Natural killer cell (primary cell): ENCODE measurements at regions not wholly inside any gene's neighbourhood (a gene's known extent, or its start where the extent isn't known, plus 50 kb on each side); places are given as distances from the start of the nearest gene placed in this dataset.
A peak's percentile ranks its signal among the peaks of the same experiment; 100 is the strongest.

ENCODE experiments used
- ATAC-seq, 3 donors: fragments of 150-1000 bp in 2 of 3; fragments of 200-7000 bp in 1 of 3; cut with Tn5 transposase; 1 replicate in 1 of 3; 2 replicates in 2 of 3; pipeline ENCODE4 v1.10.0; 2021; ENCODE audit warnings: mild to moderate bottlenecking in 2 of 3, moderate library complexity in 2 of 3
- DNase-seq, 2 donors: peaks; one replicate each; pipeline versions ENCODE4 v3.0.0 to v3.0.0-alpha.2; 2013 to 2021; ENCODE audit warnings: mixed read lengths in 1 of 2
- H3K27ac ChIP-seq: one replicate; pipeline ENCODE4 v1.5.1; 2013; ENCODE audit warnings: mild to moderate bottlenecking, low read length
- H3K27me3 ChIP-seq: one replicate; pipeline ENCODE4 v1.6.1; 2013; ENCODE audit warnings: low read length; ENCODE audit not compliant: control insufficient read depth, insufficient read depth
- H3K36me3 ChIP-seq: one replicate; pipeline ENCODE4 v1.6.1; 2013; ENCODE audit warnings: low read length; ENCODE audit not compliant: control insufficient read depth, insufficient read depth
- H3K4me1 ChIP-seq: one replicate; pipeline ENCODE4 v1.6.1; 2013; ENCODE audit warnings: low read length; ENCODE audit not compliant: control insufficient read depth, insufficient read depth
- H3K4me3 ChIP-seq: one replicate; pipeline ENCODE4 v1.5.1; 2013; ENCODE audit warnings: low read length
- H3K9me3 ChIP-seq: one replicate; pipeline ENCODE4 v1.6.1; 2013; ENCODE audit warnings: low read length; ENCODE audit not compliant: control insufficient read depth, insufficient read depth
- H3K27ac Mint-ChIP-seq, 2 donors: one replicate each; pipeline ENCODE4 v1.8.0; 2022; ENCODE audit warnings: mild to moderate bottlenecking in 2 of 2, mixed read lengths in 2 of 2, moderate library complexity in 1 of 2
- H3K27me3 Mint-ChIP-seq, 2 donors: one replicate each; pipeline ENCODE4 v1.8.0; 2022; ENCODE audit warnings: low read depth in 2 of 2, mixed read lengths in 2 of 2
- H3K36me3 Mint-ChIP-seq: one replicate; pipeline ENCODE4 v1.8.0; 2022; ENCODE audit warnings: mixed read lengths
- H3K4me1 Mint-ChIP-seq, 2 donors: one replicate each; pipeline ENCODE4 v1.8.0; 2022; ENCODE audit warnings: mixed read lengths in 2 of 2
- H3K4me3 Mint-ChIP-seq: one replicate; pipeline ENCODE4 v1.8.0; 2022; ENCODE audit warnings: mild to moderate bottlenecking, moderate library complexity, mixed read lengths
- H3K9me3 Mint-ChIP-seq, 2 donors: one replicate each; pipeline ENCODE4 v1.8.0; 2022; ENCODE audit warnings: mixed read lengths in 2 of 2
- WGBS: methylation state at CpG from one replicate; pipeline ENCODE4 v1.1.7; 2013; ENCODE audit warnings: missing lambda C conversion rate; ENCODE audit not compliant: insufficient coverage; 5-methylcytosine and 5-hydroxymethylcytosine counted together
- intact Hi-C: fragments of 100-400 bp; cut with micrococcal nuclease; formaldehyde crosslinking; loops from one replicate; pipeline ENCODE4 v1.14.2; 2022
- TF ChIP-seq, protein P1 (sequence below): fragments of 200-600 bp; IDR thresholded peaks from one replicate; pipeline ENCODE4 v1.8.0; 2022; ENCODE audit warnings: antibody characterized with exemption

DNA sequence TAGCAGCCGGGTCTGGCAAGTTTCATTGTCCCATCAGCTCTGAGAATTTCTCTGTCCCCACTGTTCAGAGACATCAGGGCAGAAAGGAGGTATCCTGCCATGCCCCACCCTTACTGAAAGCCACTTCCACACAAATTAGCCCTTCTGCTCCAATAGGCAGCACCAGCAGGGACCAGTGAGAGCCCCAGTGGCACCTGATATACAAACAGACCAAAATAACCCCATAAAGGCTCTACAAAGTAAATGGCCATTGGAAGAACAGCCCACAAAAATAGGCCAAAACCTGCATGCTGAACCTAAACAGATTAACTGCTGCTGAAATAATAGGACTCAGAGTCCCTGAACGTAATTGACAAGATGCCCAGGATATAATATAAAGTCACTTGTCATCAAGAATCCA, 199.9 kb downstream of the TMEM200A start:
- ATAC-seq = no peak
- no peaks in the 10 kb centered on the region for H3K36me3 ChIP-seq
- H3K27ac ChIP-seq = no peak overlapping the region
- intact Hi-C loops = loop anchor here (5.0 kb wide), 1 partner anchor 1472 kb away; no protein-coding TSS in a partner anchor
- no peak overlapping the region for H3K4me3 ChIP-seq
- Mint-ChIP-seq H3K4me3 (no peak overlapping the region), H3K27ac (no peak overlapping the region), H3K9me3 (no peaks in the 10 kb centered on the region), H3K36me3 (no peaks in the 10 kb centered on the region), H3K4me1 (peaks cover 10% of the 10 kb centered on the region in 2 donors), H3K27me3 (peaks cover 0 to 10% of the 10 kb centered on the region in 2 donors)
- H3K9me3 ChIP-seq = no peaks in the 10 kb centered on the region
- no peaks in the 10 kb centered on the region for H3K27me3 ChIP-seq
- H3K4me1 ChIP-seq = no peaks in the 10 kb centered on the region
- TF ChIP-seq, protein P1, sequence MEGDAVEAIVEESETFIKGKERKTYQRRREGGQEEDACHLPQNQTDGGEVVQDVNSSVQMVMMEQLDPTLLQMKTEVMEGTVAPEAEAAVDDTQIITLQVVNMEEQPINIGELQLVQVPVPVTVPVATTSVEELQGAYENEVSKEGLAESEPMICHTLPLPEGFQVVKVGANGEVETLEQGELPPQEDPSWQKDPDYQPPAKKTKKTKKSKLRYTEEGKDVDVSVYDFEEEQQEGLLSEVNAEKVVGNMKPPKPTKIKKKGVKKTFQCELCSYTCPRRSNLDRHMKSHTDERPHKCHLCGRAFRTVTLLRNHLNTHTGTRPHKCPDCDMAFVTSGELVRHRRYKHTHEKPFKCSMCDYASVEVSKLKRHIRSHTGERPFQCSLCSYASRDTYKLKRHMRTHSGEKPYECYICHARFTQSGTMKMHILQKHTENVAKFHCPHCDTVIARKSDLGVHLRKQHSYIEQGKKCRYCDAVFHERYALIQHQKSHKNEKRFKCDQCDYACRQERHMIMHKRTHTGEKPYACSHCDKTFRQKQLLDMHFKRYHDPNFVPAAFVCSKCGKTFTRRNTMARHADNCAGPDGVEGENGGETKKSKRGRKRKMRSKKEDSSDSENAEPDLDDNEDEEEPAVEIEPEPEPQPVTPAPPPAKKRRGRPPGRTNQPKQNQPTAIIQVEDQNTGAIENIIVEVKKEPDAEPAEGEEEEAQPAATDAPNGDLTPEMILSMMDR = no peak
- WGBS = 88% methylated on average over 2 of the region's 2 CpGs
- DNase-seq = no peak

- no peak overlapping the region for H3K27ac Mint-ChIP-seq
- H3K9me3 ChIP-seq = no peaks in the 10 kb centered on the region
- DNase-seq = no peak
These were observed 208.3 kb downstream of the TMEM200A start for GRCh38 chr6:130574146-130574545.

GRCh38 chr6:130575557-130575956, 209.7 kb downstream of the TMEM200A start:
- ATAC-seq (peak in 2 of 3 donors; percentile 49 to 54), DNase-seq (no peak)
- Mint-ChIP-seq H3K27me3 (peaks cover 0 to 6% of the 10 kb centered on the region in 2 donors), H3K4me1 (peaks cover 32 to 39% of the 10 kb centered on the region in 2 donors), H3K36me3 (peaks cover 7% of the 10 kb centered on the region), H3K9me3 (no peaks in the 10 kb centered on the region), H3K4me3 (peak overlapping the region; percentile 72), H3K27ac (peak overlapping the region; percentile 24 to 68)
- Histone ChIP-seq H3K27me3 (no peaks in the 10 kb centered on the region), H3K36me3 (no peaks in the 10 kb centered on the region), H3K9me3 (no peaks in the 10 kb centered on the region), H3K27ac (peak overlapping the region; percentile 22), H3K4me3 (no peak overlapping the region), H3K4me1 (peaks cover 12% of the 10 kb centered on the region)
- TF ChIP-seq, protein P1 = no peak
- intact Hi-C loops = no loop called here
- WGBS = 0% methylated on average over 2 of the region's 3 CpGs

More at GRCh38 chr6:130574146-130574545, 208.3 kb downstream of the TMEM200A start:
- no peaks in the 10 kb centered on the region for H3K36me3 ChIP-seq
- TF ChIP-seq, protein P1 = no peak
- H3K27me3 Mint-ChIP-seq = peaks cover 0 to 16% of the 10 kb centered on the region in 2 donors
- intact Hi-C loops = no loop called here
- no peak overlapping the region for H3K27ac ChIP-seq
- peaks cover 32 to 39% of the 10 kb centered on the region in 2 donors for H3K4me1 Mint-ChIP-seq
- no peak overlapping the region for H3K4me3 Mint-ChIP-seq
- H3K9me3 Mint-ChIP-seq = no peaks in the 10 kb centered on the region
- no peak overlapping the region for H3K4me3 ChIP-seq
- no peaks in the 10 kb centered on the region for H3K27me3 ChIP-seq
- ATAC-seq = no peak
- peaks cover 7% of the 10 kb centered on the region for H3K36me3 Mint-ChIP-seq
- 55% methylated on average over 2 of the region's 2 CpGs for WGBS
- H3K4me1 ChIP-seq = peaks cover 12% of the 10 kb centered on the region

DNA sequence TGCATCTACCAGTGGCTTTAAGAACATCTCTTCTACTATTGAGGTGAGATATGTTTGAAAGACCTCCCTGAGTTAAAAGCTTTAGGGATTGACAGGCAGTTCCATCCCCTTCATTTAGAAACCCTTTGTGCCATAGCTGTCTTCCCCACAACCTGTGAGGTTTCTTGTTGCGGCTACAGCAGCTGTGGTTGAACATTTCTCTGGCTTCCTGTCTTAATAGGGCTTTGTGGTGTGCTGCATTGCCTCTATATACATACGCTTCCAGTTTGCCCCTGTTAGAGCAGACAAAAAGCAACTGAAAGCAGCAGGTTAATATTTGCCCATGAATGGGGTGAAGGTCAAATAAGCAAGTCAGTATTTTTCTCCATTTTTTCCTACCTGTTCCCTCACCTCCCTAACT, 210.2 kb downstream of the TMEM200A start:
- Histone ChIP-seq H3K4me3 (no peak overlapping the region), H3K9me3 (no peaks in the 10 kb centered on the region), H3K27me3 (no peaks in the 10 kb centered on the region), H3K36me3 (no peaks in the 10 kb centered on the region), H3K27ac (peak overlapping the region; percentile 22), H3K4me1 (peaks cover 12% of the 10 kb centered on the region)
- 0% methylated on average over 2 of the region's 2 CpGs for WGBS
- DNase-seq (peak; percentile 25 to 78), ATAC-seq (peak; percentile 80 to 96 (median 85))
- Mint-ChIP-seq H3K4me3 (peak overlapping the region; percentile 70), H3K27ac (peak overlapping the region; percentile 24 to 68), H3K36me3 (peaks cover 6% of the 10 kb centered on the region), H3K9me3 (no peaks in the 10 kb centered on the region), H3K4me1 (peaks cover 32 to 39% of the 10 kb centered on the region in 2 donors), H3K27me3 (peaks cover 0 to 6% of the 10 kb centered on the region in 2 donors)
- TF ChIP-seq, protein P1 = no peak
- intact Hi-C loops = no loop called here
